Gastrocnemius medialis (tissue), 4 donors: ENCODE measurements at regions not wholly inside any gene's neighbourhood (a gene's known extent, or its start where the extent isn't known, plus 50 kb on each side); places are given as distances from the start of the nearest gene placed in this dataset.

Experiments
- POLR2A ChIP-seq, 2 donors: fragments of 450-650 bp; IDR thresholded peaks; one replicate each; pipeline ENCODE4 v1.6.1; 2017; ENCODE audit warnings: antibody characterized with exemption in 2 of 2, mild to moderate bottlenecking in 2 of 2, moderate library complexity in 2 of 2
- TF ChIP-seq, protein P1 (sequence below), 5 experiments: fragments of 450-650 bp in 3 of 5; fragments of 200-600 bp in 2 of 5; sonication (generic) in 2 of 5; IDR thresholded peaks in 4 of 5; conservative IDR thresholded peaks in 1 of 5; 1 replicate in 4 of 5; 2 replicates in 1 of 5; pipeline ENCODE4 v1.5.1; 2016 to 2019; ENCODE audit warnings: antibody characterized with exemption in 5 of 5, mild to moderate bottlenecking in 3 of 5, moderate library complexity in 3 of 5

DNA sequence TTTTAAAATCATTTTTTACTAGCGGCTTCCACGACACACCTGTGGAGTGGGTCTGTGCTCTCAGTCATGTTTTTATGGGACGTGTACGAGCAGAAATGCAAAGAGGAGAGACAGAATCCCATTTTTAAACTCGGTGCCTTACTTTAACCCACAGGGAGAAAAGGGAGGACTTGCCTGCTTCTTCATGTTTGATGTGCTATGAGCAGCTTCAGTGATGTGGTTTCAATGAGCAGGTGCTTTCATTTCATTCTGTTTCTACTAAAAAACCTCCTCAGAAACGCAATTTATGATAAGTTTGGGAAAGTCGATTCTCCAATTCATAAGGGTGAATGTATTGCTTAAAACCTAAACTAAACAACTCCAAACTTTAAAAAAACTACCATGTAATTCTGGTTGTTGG lies 537.2 kb downstream of the GATA3 start:
- TF ChIP-seq, protein P1, sequence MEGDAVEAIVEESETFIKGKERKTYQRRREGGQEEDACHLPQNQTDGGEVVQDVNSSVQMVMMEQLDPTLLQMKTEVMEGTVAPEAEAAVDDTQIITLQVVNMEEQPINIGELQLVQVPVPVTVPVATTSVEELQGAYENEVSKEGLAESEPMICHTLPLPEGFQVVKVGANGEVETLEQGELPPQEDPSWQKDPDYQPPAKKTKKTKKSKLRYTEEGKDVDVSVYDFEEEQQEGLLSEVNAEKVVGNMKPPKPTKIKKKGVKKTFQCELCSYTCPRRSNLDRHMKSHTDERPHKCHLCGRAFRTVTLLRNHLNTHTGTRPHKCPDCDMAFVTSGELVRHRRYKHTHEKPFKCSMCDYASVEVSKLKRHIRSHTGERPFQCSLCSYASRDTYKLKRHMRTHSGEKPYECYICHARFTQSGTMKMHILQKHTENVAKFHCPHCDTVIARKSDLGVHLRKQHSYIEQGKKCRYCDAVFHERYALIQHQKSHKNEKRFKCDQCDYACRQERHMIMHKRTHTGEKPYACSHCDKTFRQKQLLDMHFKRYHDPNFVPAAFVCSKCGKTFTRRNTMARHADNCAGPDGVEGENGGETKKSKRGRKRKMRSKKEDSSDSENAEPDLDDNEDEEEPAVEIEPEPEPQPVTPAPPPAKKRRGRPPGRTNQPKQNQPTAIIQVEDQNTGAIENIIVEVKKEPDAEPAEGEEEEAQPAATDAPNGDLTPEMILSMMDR (IDR thresholded peaks at IDR 0.05 in 4 of 5, conservative IDR thresholded peaks at IDR 0.05 in 1 of 5) = no peak
- TF ChIP-seq POLR2A (IDR thresholded peaks at IDR 0.05) = no peak
